ENCODE measurements at regions not wholly inside any gene's neighbourhood (a gene's known extent, or its start where the extent isn't known, plus 50 kb on each side); places are given as distances from the start of the nearest gene placed in this dataset.

GRCh38 chr21:35426469-35426868 lies 377.4 kb upstream of the RUNX1 start:
- Histone ChIP-seq H3K36me3 (ENCODE audit: control insufficient read depth in 1 of 2, insufficient read depth in 2 of 2, low read length in 2 of 2) (peaks cover 0 to 9% of the 10 kb centered on the region in 2 donors), H3K4me3 (ENCODE audit: low read depth in 1 of 2, low read length in 2 of 2) (no peak overlapping the region), H3K27me3 (ENCODE audit: low read depth, low read length) (no peaks in the 10 kb centered on the region), H3K4me1 (ENCODE audit: control insufficient read depth in 1 of 2, insufficient read depth in 2 of 2, low read length in 2 of 2) (no peaks in the 10 kb centered on the region), H3K9me3 (ENCODE audit: control insufficient read depth in 1 of 2, low read length in 2 of 2) (peaks cover 7 to 8% of the 10 kb centered on the region in 2 donors), H3K27ac (ENCODE audit: low read length) (no peak overlapping the region)

- Histone ChIP-seq H3K36me3 (ENCODE audit: control insufficient read depth in 1 of 2, insufficient read depth in 2 of 2, low read length in 2 of 2) (peaks cover 0 to 9% of the 10 kb centered on the region in 2 donors), H3K9me3 (ENCODE audit: control insufficient read depth in 1 of 2, low read length in 2 of 2) (peaks cover 7 to 11% of the 10 kb centered on the region in 2 donors), H3K4me1 (ENCODE audit: control insufficient read depth in 1 of 2, insufficient read depth in 2 of 2, low read length in 2 of 2) (no peaks in the 10 kb centered on the region), H3K27ac (ENCODE audit: low read length) (no peak overlapping the region), H3K4me3 (ENCODE audit: low read depth in 1 of 2, low read length in 2 of 2) (no peak overlapping the region), H3K27me3 (ENCODE audit: low read depth, low read length) (no peaks in the 10 kb centered on the region)
Observed at GRCh38 chr21:35424122-35424521, 375.0 kb upstream of the RUNX1 start.

- Histone ChIP-seq H3K4me3 (ENCODE audit: low read depth in 1 of 2, low read length in 2 of 2) (no peak overlapping the region), H3K36me3 (ENCODE audit: control insufficient read depth in 1 of 2, insufficient read depth in 2 of 2, low read length in 2 of 2) (peaks cover 0 to 7% of the 10 kb centered on the region in 2 donors), H3K27me3 (ENCODE audit: low read depth, low read length) (no peaks in the 10 kb centered on the region), H3K9me3 (ENCODE audit: control insufficient read depth in 1 of 2, low read length in 2 of 2) (peaks cover 7 to 11% of the 10 kb centered on the region in 2 donors), H3K27ac (ENCODE audit: low read length) (no peak overlapping the region), H3K4me1 (ENCODE audit: control insufficient read depth in 1 of 2, insufficient read depth in 2 of 2, low read length in 2 of 2) (no peaks in the 10 kb centered on the region)
Observed at GRCh38 chr21:35423709-35424108, 374.6 kb upstream of the RUNX1 start.

- Histone ChIP-seq H3K9me3 (ENCODE audit: control insufficient read depth in 1 of 2, low read length in 2 of 2) (peaks cover 7 to 11% of the 10 kb centered on the region in 2 donors), H3K27ac (ENCODE audit: low read length) (no peak overlapping the region), H3K4me3 (ENCODE audit: low read depth in 1 of 2, low read length in 2 of 2) (no peak overlapping the region), H3K27me3 (ENCODE audit: low read depth, low read length) (no peaks in the 10 kb centered on the region), H3K4me1 (ENCODE audit: control insufficient read depth in 1 of 2, insufficient read depth in 2 of 2, low read length in 2 of 2) (no peaks in the 10 kb centered on the region), H3K36me3 (ENCODE audit: control insufficient read depth in 1 of 2, insufficient read depth in 2 of 2, low read length in 2 of 2) (no peaks in the 10 kb centered on the region)
Observed at GRCh38 chr21:35422011-35422410, 372.9 kb upstream of the RUNX1 start.

- Histone ChIP-seq H3K27me3 (ENCODE audit: low read depth, low read length) (no peaks in the 10 kb centered on the region), H3K27ac (ENCODE audit: low read length) (no peak overlapping the region), H3K4me1 (ENCODE audit: control insufficient read depth in 1 of 2, insufficient read depth in 2 of 2, low read length in 2 of 2) (no peaks in the 10 kb centered on the region), H3K36me3 (ENCODE audit: control insufficient read depth in 1 of 2, insufficient read depth in 2 of 2, low read length in 2 of 2) (no peaks in the 10 kb centered on the region), H3K4me3 (ENCODE audit: low read depth in 1 of 2, low read length in 2 of 2) (no peak overlapping the region), H3K9me3 (ENCODE audit: control insufficient read depth in 1 of 2, low read length in 2 of 2) (peaks cover 7 to 11% of the 10 kb centered on the region in 2 donors)
Observed at GRCh38 chr21:35421221-35421620, 372.1 kb upstream of the RUNX1 start.

GRCh38 chr21:35420656-35421055 lies 371.6 kb upstream of the RUNX1 start:
- Histone ChIP-seq H3K36me3 (ENCODE audit: control insufficient read depth in 1 of 2, insufficient read depth in 2 of 2, low read length in 2 of 2) (no peaks in the 10 kb centered on the region), H3K4me1 (ENCODE audit: control insufficient read depth in 1 of 2, insufficient read depth in 2 of 2, low read length in 2 of 2) (no peaks in the 10 kb centered on the region), H3K27me3 (ENCODE audit: low read depth, low read length) (no peaks in the 10 kb centered on the region), H3K9me3 (ENCODE audit: control insufficient read depth in 1 of 2, low read length in 2 of 2) (peaks cover 7 to 11% of the 10 kb centered on the region in 2 donors), H3K4me3 (ENCODE audit: low read depth in 1 of 2, low read length in 2 of 2) (no peak overlapping the region), H3K27ac (ENCODE audit: low read length) (no peak overlapping the region)

GRCh38 chr21:35417762-35418161 lies 368.7 kb upstream of the RUNX1 start:
- Histone ChIP-seq H3K27me3 (ENCODE audit: low read depth, low read length) (no peaks in the 10 kb centered on the region), H3K4me3 (ENCODE audit: low read depth in 1 of 2, low read length in 2 of 2) (no peak overlapping the region), H3K27ac (ENCODE audit: low read length) (no peak overlapping the region), H3K9me3 (ENCODE audit: control insufficient read depth in 1 of 2, low read length in 2 of 2) (peaks cover 7 to 11% of the 10 kb centered on the region in 2 donors), H3K36me3 (ENCODE audit: control insufficient read depth in 1 of 2, insufficient read depth in 2 of 2, low read length in 2 of 2) (no peaks in the 10 kb centered on the region), H3K4me1 (ENCODE audit: control insufficient read depth in 1 of 2, insufficient read depth in 2 of 2, low read length in 2 of 2) (no peaks in the 10 kb centered on the region)

GRCh38 chr21:35416866-35417489 lies 367.9 kb upstream of the RUNX1 start:
- Histone ChIP-seq H3K4me3 (ENCODE audit: low read depth in 1 of 2, low read length in 2 of 2) (no peak overlapping the region), H3K4me1 (ENCODE audit: control insufficient read depth in 1 of 2, insufficient read depth in 2 of 2, low read length in 2 of 2) (no peaks in the 10 kb centered on the region), H3K9me3 (ENCODE audit: control insufficient read depth in 1 of 2, low read length in 2 of 2) (peaks cover 3 to 8% of the 10 kb centered on the region in 2 donors), H3K27ac (ENCODE audit: low read length) (no peak overlapping the region), H3K36me3 (ENCODE audit: control insufficient read depth in 1 of 2, insufficient read depth in 2 of 2, low read length in 2 of 2) (no peaks in the 10 kb centered on the region), H3K27me3 (ENCODE audit: low read depth, low read length) (no peaks in the 10 kb centered on the region)

GRCh38 chr21:35414507-35415139 lies 365.5 kb upstream of the RUNX1 start:
- H3K9me3 ChIP-seq (ENCODE audit: control insufficient read depth in 1 of 2, low read length in 2 of 2) = no peaks in the 10 kb centered on the region

GRCh38 chr21:35414056-35414455 lies 365.0 kb upstream of the RUNX1 start:
- Histone ChIP-seq H3K9me3 (ENCODE audit: control insufficient read depth in 1 of 2, low read length in 2 of 2) (no peaks in the 10 kb centered on the region), H3K4me3 (ENCODE audit: low read depth in 1 of 2, low read length in 2 of 2) (no peak overlapping the region), H3K4me1 (ENCODE audit: control insufficient read depth in 1 of 2, insufficient read depth in 2 of 2, low read length in 2 of 2) (no peaks in the 10 kb centered on the region), H3K36me3 (ENCODE audit: control insufficient read depth in 1 of 2, insufficient read depth in 2 of 2, low read length in 2 of 2) (no peaks in the 10 kb centered on the region), H3K27ac (ENCODE audit: low read length) (no peak overlapping the region), H3K27me3 (ENCODE audit: low read depth, low read length) (no peaks in the 10 kb centered on the region)

More at GRCh38 chr21:35414507-35415139, 365.5 kb upstream of the RUNX1 start:
- Histone ChIP-seq H3K4me3 (ENCODE audit: low read depth in 1 of 2, low read length in 2 of 2) (no peak overlapping the region), H3K4me1 (ENCODE audit: control insufficient read depth in 1 of 2, insufficient read depth in 2 of 2, low read length in 2 of 2) (no peaks in the 10 kb centered on the region), H3K27me3 (ENCODE audit: low read depth, low read length) (no peaks in the 10 kb centered on the region), H3K27ac (ENCODE audit: low read length) (no peak overlapping the region), H3K36me3 (ENCODE audit: control insufficient read depth in 1 of 2, insufficient read depth in 2 of 2, low read length in 2 of 2) (no peaks in the 10 kb centered on the region)

- Histone ChIP-seq H3K4me1 (ENCODE audit: control insufficient read depth in 1 of 2, insufficient read depth in 2 of 2, low read length in 2 of 2) (no peaks in the 10 kb centered on the region), H3K27ac (ENCODE audit: low read length) (no peak overlapping the region), H3K27me3 (ENCODE audit: low read depth, low read length) (no peaks in the 10 kb centered on the region), H3K9me3 (ENCODE audit: control insufficient read depth in 1 of 2, low read length in 2 of 2) (no peaks in the 10 kb centered on the region), H3K4me3 (ENCODE audit: low read depth in 1 of 2, low read length in 2 of 2) (no peak overlapping the region), H3K36me3 (ENCODE audit: control insufficient read depth in 1 of 2, insufficient read depth in 2 of 2, low read length in 2 of 2) (no peaks in the 10 kb centered on the region)
Observed at GRCh38 chr21:35412231-35412630, 363.1 kb upstream of the RUNX1 start.

GRCh38 chr21:35411434-35411833 lies 362.3 kb upstream of the RUNX1 start:
- Histone ChIP-seq H3K27ac (ENCODE audit: low read length) (no peak overlapping the region), H3K27me3 (ENCODE audit: low read depth, low read length) (no peaks in the 10 kb centered on the region), H3K4me1 (ENCODE audit: control insufficient read depth in 1 of 2, insufficient read depth in 2 of 2, low read length in 2 of 2) (no peaks in the 10 kb centered on the region), H3K4me3 (ENCODE audit: low read depth in 1 of 2, low read length in 2 of 2) (no peak overlapping the region), H3K9me3 (ENCODE audit: control insufficient read depth in 1 of 2, low read length in 2 of 2) (no peaks in the 10 kb centered on the region), H3K36me3 (ENCODE audit: control insufficient read depth in 1 of 2, insufficient read depth in 2 of 2, low read length in 2 of 2) (no peaks in the 10 kb centered on the region)
